Erythroblast (primary cell): ENCODE measurements at regions not wholly inside any gene's neighbourhood (a gene's known extent, or its start where the extent isn't known, plus 50 kb on each side); places are given as distances from the start of the nearest gene placed in this dataset.

Experiments used
- GATA1 ChIP-seq: IDR thresholded peaks from 2 replicates; pipeline ENCODE4 v1.6.1; 2011; ENCODE audit warnings: low read depth, mild to moderate bottlenecking, control low read depth, low read length, moderate library complexity
- POLR2A ChIP-seq: IDR thresholded peaks from 2 replicates; pipeline ENCODE4 v1.6.1; 2011; ENCODE audit warnings: mild to moderate bottlenecking, low read length

GRCh38 chr11:127075758-127076157 is 75.2 kb upstream of the KIRREL3 start:
- TF ChIP-seq POLR2A, result no peak
- TF ChIP-seq GATA1, result no peak
